Peyer's patch (tissue), 4 donors: ENCODE measurements at regions not wholly inside any gene's neighbourhood (a gene's known extent, or its start where the extent isn't known, plus 50 kb on each side); places are given as distances from the start of the nearest gene placed in this dataset.

Experiments
- DNase-seq, 3 donors: peaks; one replicate each; pipeline ENCODE4 v3.0.0-alpha.2; 2017 to 2019
- H3K27ac ChIP-seq, 4 donors: fragments of 200-600 bp; sonication (generic); one replicate each; pipeline ENCODE4 v1.5.1; 2016 to 2019
- H3K27me3 ChIP-seq, 2 donors: fragments of 200-600 bp; sonication (generic); one replicate each; pipeline ENCODE4 v1.5.1; 2019
- H3K36me3 ChIP-seq, 3 donors: fragments of 200-600 bp; sonication (generic); one replicate each; pipeline ENCODE4 v1.5.1; 2016 to 2019
- H3K4me1 ChIP-seq, 4 donors: fragments of 200-600 bp; sonication (generic); one replicate each; pipeline ENCODE4 v1.5.1; 2016 to 2019
- H3K4me3 ChIP-seq, 4 donors: fragments of 200-600 bp; sonication (generic); 1 replicate in 3 of 4; 2 replicates in 1 of 4; pipeline ENCODE4 v1.5.1; 2016 to 2019; ENCODE audit warnings: mild to moderate bottlenecking in 1 of 4
- H3K9me3 ChIP-seq, 4 donors: fragments of 200-600 bp; sonication (generic); one replicate each; pipeline ENCODE4 v1.5.1; 2016 to 2019; ENCODE audit warnings: mild to moderate bottlenecking in 1 of 4
- CTCF ChIP-seq, 6 experiments: fragments of 450-650 bp in 4 of 6; fragments of 200-600 bp in 2 of 6; sonication (generic) in 1 of 6; IDR thresholded peaks; one replicate each; pipeline ENCODE4 v1.5.1; 2017 to 2019; ENCODE audit warnings: antibody characterized with exemption in 6 of 6, mild to moderate bottlenecking in 3 of 6, moderate library complexity in 1 of 6
- POLR2A ChIP-seq, 2 donors: fragments of 450-650 bp; IDR thresholded peaks; one replicate each; pipeline ENCODE4 v1.5.1; 2017; ENCODE audit warnings: antibody characterized with exemption in 2 of 2, mild to moderate bottlenecking in 2 of 2, moderate library complexity in 2 of 2

- Histone ChIP-seq H3K27ac (no peak overlapping the region), H3K4me3 (no peak overlapping the region), H3K36me3 (no peaks in the 10 kb centered on the region), H3K27me3 (no peaks in the 10 kb centered on the region), H3K9me3 (no peaks in the 10 kb centered on the region), H3K4me1 (no peaks in the 10 kb centered on the region)
- no peak for TF ChIP-seq CTCF (IDR thresholded peaks at IDR 0.05)
- TF ChIP-seq POLR2A (IDR thresholded peaks at IDR 0.05): no peak
- no peak for DNase-seq
Measured at GRCh38 chr3:28781053-28781452, 432.4 kb upstream of the AZI2 start.

- no peaks in the 10 kb centered on the region for H3K4me1 ChIP-seq
- no peak for DNase-seq
- H3K36me3 ChIP-seq: no peaks in the 10 kb centered on the region
- H3K9me3 ChIP-seq: no peaks in the 10 kb centered on the region
- H3K27me3 ChIP-seq: no peaks in the 10 kb centered on the region
- H3K4me3 ChIP-seq: no peak overlapping the region
- no peak overlapping the region for H3K27ac ChIP-seq
- TF ChIP-seq POLR2A (IDR thresholded peaks at IDR 0.05) (no peak), CTCF (IDR thresholded peaks at IDR 0.05) (no peak)
Measured at GRCh38 chr3:28786446-28786845, 437.8 kb upstream of the AZI2 start.

- Histone ChIP-seq H3K27me3 (no peaks in the 10 kb centered on the region), H3K4me3 (no peak overlapping the region), H3K27ac (no peak overlapping the region), H3K9me3 (no peaks in the 10 kb centered on the region), H3K4me1 (no peaks in the 10 kb centered on the region), H3K36me3 (no peaks in the 10 kb centered on the region)
- no peak for DNase-seq
- TF ChIP-seq POLR2A (IDR thresholded peaks at IDR 0.05) (no peak), CTCF (IDR thresholded peaks at IDR 0.05) (no peak)
Measured at GRCh38 chr3:28788571-28788970, 439.9 kb upstream of the AZI2 start.

GRCh38 chr3:28791713-28792255 is 443.2 kb upstream of the AZI2 start:
- Histone ChIP-seq H3K9me3 (no peaks in the 10 kb centered on the region), H3K27me3 (no peaks in the 10 kb centered on the region), H3K36me3 (no peaks in the 10 kb centered on the region), H3K4me1 (no peaks in the 10 kb centered on the region), H3K4me3 (no peak overlapping the region), H3K27ac (no peak overlapping the region)
- no peak for TF ChIP-seq CTCF (IDR thresholded peaks at IDR 0.05)
- no peak for DNase-seq

GRCh38 chr3:28792604-28793003 is 444.0 kb upstream of the AZI2 start:
- TF ChIP-seq POLR2A (IDR thresholded peaks at IDR 0.05): no peak
- TF ChIP-seq CTCF (IDR thresholded peaks at IDR 0.05): no peak
- Histone ChIP-seq H3K4me3 (no peak overlapping the region), H3K27ac (no peak overlapping the region), H3K4me1 (no peaks in the 10 kb centered on the region), H3K36me3 (no peaks in the 10 kb centered on the region), H3K9me3 (no peaks in the 10 kb centered on the region), H3K27me3 (no peaks in the 10 kb centered on the region)
- DNase-seq: no peak

GRCh38 chr3:28799084-28799483 is 450.5 kb upstream of the AZI2 start:
- H3K27ac ChIP-seq: no peak overlapping the region
- TF ChIP-seq CTCF (IDR thresholded peaks at IDR 0.05): no peak

More at GRCh38 chr3:28799084-28799483, 450.5 kb upstream of the AZI2 start:
- no peak for DNase-seq
- H3K9me3 ChIP-seq: no peaks in the 10 kb centered on the region
- H3K4me1 ChIP-seq: no peaks in the 10 kb centered on the region
- H3K36me3 ChIP-seq: no peaks in the 10 kb centered on the region
- H3K27me3 ChIP-seq: no peaks in the 10 kb centered on the region
- H3K4me3 ChIP-seq: no peak overlapping the region
